ENCODE measurements at regions not wholly inside any gene's neighbourhood (a gene's known extent, or its start where the extent isn't known, plus 50 kb on each side); places are given as distances from the start of the nearest gene placed in this dataset.

GRCh38 chr14:48537600-48537999 is 862.2 kb upstream of the MDGA2 start:
- TF ChIP-seq, protein P1, sequence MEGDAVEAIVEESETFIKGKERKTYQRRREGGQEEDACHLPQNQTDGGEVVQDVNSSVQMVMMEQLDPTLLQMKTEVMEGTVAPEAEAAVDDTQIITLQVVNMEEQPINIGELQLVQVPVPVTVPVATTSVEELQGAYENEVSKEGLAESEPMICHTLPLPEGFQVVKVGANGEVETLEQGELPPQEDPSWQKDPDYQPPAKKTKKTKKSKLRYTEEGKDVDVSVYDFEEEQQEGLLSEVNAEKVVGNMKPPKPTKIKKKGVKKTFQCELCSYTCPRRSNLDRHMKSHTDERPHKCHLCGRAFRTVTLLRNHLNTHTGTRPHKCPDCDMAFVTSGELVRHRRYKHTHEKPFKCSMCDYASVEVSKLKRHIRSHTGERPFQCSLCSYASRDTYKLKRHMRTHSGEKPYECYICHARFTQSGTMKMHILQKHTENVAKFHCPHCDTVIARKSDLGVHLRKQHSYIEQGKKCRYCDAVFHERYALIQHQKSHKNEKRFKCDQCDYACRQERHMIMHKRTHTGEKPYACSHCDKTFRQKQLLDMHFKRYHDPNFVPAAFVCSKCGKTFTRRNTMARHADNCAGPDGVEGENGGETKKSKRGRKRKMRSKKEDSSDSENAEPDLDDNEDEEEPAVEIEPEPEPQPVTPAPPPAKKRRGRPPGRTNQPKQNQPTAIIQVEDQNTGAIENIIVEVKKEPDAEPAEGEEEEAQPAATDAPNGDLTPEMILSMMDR (conservative IDR thresholded peaks at IDR 0.05; ENCODE audit: low read depth, low read length): no peak
- no peak for TF ChIP-seq EZH2 (IDR thresholded peaks at IDR 0.05; ENCODE audit: low read length, unreplicated experiment)
